ENCODE measurements at regions not wholly inside any gene's neighbourhood (a gene's known extent, or its start where the extent isn't known, plus 50 kb on each side); places are given as distances from the start of the nearest gene placed in this dataset.

GRCh38 chr18:11247381-11247970, 98.1 kb upstream of the PIEZO2 start:
- TF ChIP-seq, protein P1, sequence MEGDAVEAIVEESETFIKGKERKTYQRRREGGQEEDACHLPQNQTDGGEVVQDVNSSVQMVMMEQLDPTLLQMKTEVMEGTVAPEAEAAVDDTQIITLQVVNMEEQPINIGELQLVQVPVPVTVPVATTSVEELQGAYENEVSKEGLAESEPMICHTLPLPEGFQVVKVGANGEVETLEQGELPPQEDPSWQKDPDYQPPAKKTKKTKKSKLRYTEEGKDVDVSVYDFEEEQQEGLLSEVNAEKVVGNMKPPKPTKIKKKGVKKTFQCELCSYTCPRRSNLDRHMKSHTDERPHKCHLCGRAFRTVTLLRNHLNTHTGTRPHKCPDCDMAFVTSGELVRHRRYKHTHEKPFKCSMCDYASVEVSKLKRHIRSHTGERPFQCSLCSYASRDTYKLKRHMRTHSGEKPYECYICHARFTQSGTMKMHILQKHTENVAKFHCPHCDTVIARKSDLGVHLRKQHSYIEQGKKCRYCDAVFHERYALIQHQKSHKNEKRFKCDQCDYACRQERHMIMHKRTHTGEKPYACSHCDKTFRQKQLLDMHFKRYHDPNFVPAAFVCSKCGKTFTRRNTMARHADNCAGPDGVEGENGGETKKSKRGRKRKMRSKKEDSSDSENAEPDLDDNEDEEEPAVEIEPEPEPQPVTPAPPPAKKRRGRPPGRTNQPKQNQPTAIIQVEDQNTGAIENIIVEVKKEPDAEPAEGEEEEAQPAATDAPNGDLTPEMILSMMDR (IDR thresholded peaks at IDR 0.05; ENCODE audit: control extremely low read depth, extremely low read depth), result no peak
- no peaks in the 10 kb centered on the region for H3K27me3 ChIP-seq (ENCODE audit: control insufficient read depth in 3 of 3, insufficient read depth in 3 of 3, low read length in 2 of 3)
- DNase-seq (no peak), ATAC-seq (ENCODE audit: insufficient read depth, low FRiP score) (no peak)
- H3K9me3 ChIP-seq (ENCODE audit: control insufficient read depth in 4 of 4, insufficient read depth in 3 of 4, low read length in 3 of 4), result peaks cover 0 to 3% (median 0%) of the 10 kb centered on the region in 4 donors
- peaks cover 0 to 37% (median 0%) of the 10 kb centered on the region in 5 donors for H3K4me1 ChIP-seq (ENCODE audit: control insufficient read depth in 5 of 5, insufficient read depth in 5 of 5, low read length in 5 of 5)
- no peaks in the 10 kb centered on the region for H3K36me3 ChIP-seq (ENCODE audit: control insufficient read depth in 4 of 4, insufficient read depth in 4 of 4, low read length in 4 of 4)
- no peak overlapping the region for H3K27ac ChIP-seq (ENCODE audit: low read depth in 1 of 2, low read length in 1 of 2)
- peak overlapping the region in 1 of 2 donors; percentile 26 for H3K9ac ChIP-seq (ENCODE audit: insufficient read depth in 1 of 2, low read length in 2 of 2)
- H3K4me3 ChIP-seq, result no peak overlapping the region

DNA sequence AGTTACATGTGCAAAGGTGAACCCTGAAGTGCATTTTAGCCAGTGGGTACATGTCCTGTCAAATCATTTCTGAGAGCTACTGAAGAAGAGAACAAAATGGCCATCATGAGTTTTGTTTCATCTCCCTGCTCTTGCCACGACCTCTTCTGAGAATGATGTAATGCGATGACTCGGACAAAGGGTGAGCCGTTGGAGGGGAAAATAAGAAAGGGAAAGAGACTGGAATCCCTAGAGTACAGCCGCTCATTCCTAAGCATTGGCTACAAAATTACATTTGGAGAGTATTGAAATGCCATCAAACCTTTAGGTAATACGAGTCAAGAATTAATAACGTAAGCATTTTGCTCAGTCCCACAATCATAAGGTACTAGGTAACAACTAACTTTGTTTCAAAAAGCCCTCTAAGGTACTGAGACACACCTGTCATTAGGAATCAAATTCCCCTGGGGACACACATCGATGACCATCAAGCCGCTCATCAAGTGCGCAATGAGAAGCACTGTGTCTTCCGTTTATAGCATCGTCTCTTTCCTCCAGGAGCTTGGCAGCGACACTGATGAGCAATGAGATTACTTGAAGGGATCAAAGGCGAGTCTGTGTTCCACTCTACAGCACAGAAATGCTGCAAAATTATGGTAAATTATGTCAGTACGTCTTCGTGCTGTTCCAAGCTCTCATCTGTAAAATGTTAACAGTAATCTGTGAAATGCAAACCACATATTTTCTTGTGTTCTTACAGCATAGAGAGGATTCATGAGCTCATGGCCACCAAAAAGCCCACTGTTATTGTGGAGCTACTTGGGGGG, 97.3 kb upstream of the PIEZO2 start:
- no peak overlapping the region for H3K27ac ChIP-seq (ENCODE audit: low read depth in 1 of 2, low read length in 1 of 2)
- no peaks in the 10 kb centered on the region for H3K36me3 ChIP-seq (ENCODE audit: control insufficient read depth in 4 of 4, insufficient read depth in 4 of 4, low read length in 4 of 4)
- ATAC-seq (ENCODE audit: insufficient read depth, low FRiP score) (no peak), DNase-seq (no peak)
- WGBS, 2 donors, result 85 to 91% methylated on average over 16 of the region's 16 CpGs
- H3K27me3 ChIP-seq (ENCODE audit: control insufficient read depth in 3 of 3, insufficient read depth in 3 of 3, low read length in 2 of 3), result no peaks in the 10 kb centered on the region
- TF ChIP-seq, protein P1 (IDR thresholded peaks at IDR 0.05; ENCODE audit: control extremely low read depth, extremely low read depth), result no peak
- no peak overlapping the region for H3K9ac ChIP-seq (ENCODE audit: insufficient read depth in 1 of 2, low read length in 2 of 2)
- peaks cover 0 to 3% (median 0%) of the 10 kb centered on the region in 4 donors for H3K9me3 ChIP-seq (ENCODE audit: control insufficient read depth in 4 of 4, insufficient read depth in 3 of 4, low read length in 3 of 4)
- no peak overlapping the region for H3K4me3 ChIP-seq
- H3K4me1 ChIP-seq (ENCODE audit: control insufficient read depth in 5 of 5, insufficient read depth in 5 of 5, low read length in 5 of 5), result peaks cover 0 to 37% (median 0%) of the 10 kb centered on the region in 5 donors

- Histone ChIP-seq H3K36me3 (ENCODE audit: control insufficient read depth in 4 of 4, insufficient read depth in 4 of 4, low read length in 4 of 4) (no peaks in the 10 kb centered on the region), H3K27ac (ENCODE audit: low read depth in 1 of 2, low read length in 1 of 2) (no peak overlapping the region), H3K9ac (ENCODE audit: insufficient read depth in 1 of 2, low read length in 2 of 2) (no peak overlapping the region), H3K27me3 (ENCODE audit: control insufficient read depth in 3 of 3, insufficient read depth in 3 of 3, low read length in 2 of 3) (no peaks in the 10 kb centered on the region), H3K4me3 (no peak overlapping the region), H3K9me3 (ENCODE audit: control insufficient read depth in 4 of 4, insufficient read depth in 3 of 4, low read length in 3 of 4) (peaks cover 0 to 2% (median 0%) of the 10 kb centered on the region in 4 donors), H3K4me1 (ENCODE audit: control insufficient read depth in 5 of 5, insufficient read depth in 5 of 5, low read length in 5 of 5) (peaks cover 0 to 37% (median 0%) of the 10 kb centered on the region in 5 donors)
- DNase-seq, result peak in 2 of 3 donors; percentile 61 to 83
- 61 to 84% methylated on average over 2 of the region's 2 CpGs for WGBS, 2 donors
- ATAC-seq (ENCODE audit: insufficient read depth, low FRiP score), result no peak
- TF ChIP-seq, protein P1 (IDR thresholded peaks at IDR 0.05; ENCODE audit: control extremely low read depth, extremely low read depth), result no peak
These were observed 96.5 kb upstream of the PIEZO2 start for GRCh38 chr18:11245879-11246278.
